Naive thymus-derived CD4-positive, alpha-beta T cell (primary cell): ENCODE measurements at regions not wholly inside any gene's neighbourhood (a gene's known extent, or its start where the extent isn't known, plus 50 kb on each side); places are given as distances from the start of the nearest gene placed in this dataset.

Experiments
- ATAC-seq: fragments of 150-1000 bp; cut with Tn5 transposase; 2 replicates; pipeline ENCODE4 v1.10.0; 2021; ENCODE audit warnings: mild to moderate bottlenecking, moderate library complexity
- CTCF ChIA-PET: fragments of 350-600 bp; sonication (Branson Sonifier 250); formaldehyde crosslinking; loops from one replicate; lab custom pipeline; 2021; ENCODE audit warnings: antibody characterized with exemption; lab: Charles Lee
- POLR2A ChIA-PET: fragments of 350-600 bp; sonication (Branson Sonifier 250); formaldehyde crosslinking; loops from one replicate; lab custom pipeline; 2021; ENCODE audit warnings: antibody characterized with exemption, inconsistent platforms; lab: Charles Lee
- DNase-seq, 9 donors: peaks; one replicate each; pipeline versions ENCODE4 v3.0.0 to v3.0.0-alpha.2; 2020 to 2022; ENCODE audit warnings: mixed read lengths in 1 of 9
- H3K27ac ChIP-seq: one replicate; pipeline ENCODE4 v1.7.0; 2013; ENCODE audit warnings: mild to moderate bottlenecking, low read depth, low read length, moderate library complexity
- H3K27me3 ChIP-seq, 2 donors: one replicate each; pipeline ENCODE4 v1.7.0; 2013; ENCODE audit warnings: low read length in 2 of 2, mild to moderate bottlenecking in 2 of 2, moderate library complexity in 2 of 2; ENCODE audit not compliant: control insufficient read depth in 2 of 2, insufficient read depth in 2 of 2
- H3K36me3 ChIP-seq, 3 experiments: 1 replicate in 2 of 3; 2 replicates in 1 of 3; pipeline ENCODE4 v1.7.0; 2013; ENCODE audit warnings: low read length in 3 of 3, mild to moderate bottlenecking in 3 of 3, moderate library complexity in 1 of 3; ENCODE audit not compliant: insufficient read depth in 3 of 3, control insufficient read depth in 2 of 3
- H3K4me1 ChIP-seq, 2 donors: one replicate each; pipeline ENCODE4 v1.7.0; 2013; ENCODE audit warnings: low read length in 2 of 2, mild to moderate bottlenecking in 2 of 2, moderate library complexity in 1 of 2; ENCODE audit not compliant: control insufficient read depth in 2 of 2, insufficient read depth in 2 of 2
- H3K4me3 ChIP-seq: 2 replicates; pipeline ENCODE4 v1.7.0; 2013; ENCODE audit warnings: mild to moderate bottlenecking, low read length
- H3K9me3 ChIP-seq, 3 experiments: 1 replicate in 2 of 3; 2 replicates in 1 of 3; pipeline ENCODE4 v1.7.0; 2013; ENCODE audit warnings: low read length in 3 of 3; ENCODE audit not compliant: control insufficient read depth in 2 of 3
- H3K27ac Mint-ChIP-seq, 9 donors: one replicate each; pipeline ENCODE4 v1.8.0; 2020 to 2022; ENCODE audit warnings: mixed read lengths in 9 of 9, mild to moderate bottlenecking in 8 of 9, moderate library complexity in 5 of 9, inconsistent platforms in 2 of 9
- H3K27me3 Mint-ChIP-seq, 5 donors: one replicate each; pipeline ENCODE4 v1.8.0; 2021 to 2022; ENCODE audit warnings: mixed read lengths in 5 of 5, mild to moderate bottlenecking in 1 of 5
- H3K36me3 Mint-ChIP-seq, 5 donors: one replicate each; pipeline ENCODE4 v1.8.0; 2020 to 2022; ENCODE audit warnings: mixed read lengths in 5 of 5, mild to moderate bottlenecking in 3 of 5, inconsistent platforms in 1 of 5
- H3K4me1 Mint-ChIP-seq, 7 donors: one replicate each; pipeline ENCODE4 v1.8.0; 2020 to 2022; ENCODE audit warnings: mixed read lengths in 7 of 7, mild to moderate bottlenecking in 3 of 7, inconsistent platforms in 1 of 7
- H3K4me3 Mint-ChIP-seq, 10 donors: one replicate each; pipeline ENCODE4 v1.8.0; 2020 to 2022; ENCODE audit warnings: mild to moderate bottlenecking in 10 of 10, mixed read lengths in 10 of 10, moderate library complexity in 6 of 10, inconsistent platforms in 2 of 10
- H3K9me3 Mint-ChIP-seq, 11 donors: one replicate each; pipeline ENCODE4 v1.8.0; 2020 to 2022; ENCODE audit warnings: mixed read lengths in 11 of 11, mild to moderate bottlenecking in 4 of 11, inconsistent platforms in 1 of 11, moderate library complexity in 1 of 11
- intact Hi-C, 2 donors: fragments of 100-400 bp; cut with micrococcal nuclease; formaldehyde crosslinking; loops; one replicate each; pipeline ENCODE4 v1.15.1; 2023

DNA sequence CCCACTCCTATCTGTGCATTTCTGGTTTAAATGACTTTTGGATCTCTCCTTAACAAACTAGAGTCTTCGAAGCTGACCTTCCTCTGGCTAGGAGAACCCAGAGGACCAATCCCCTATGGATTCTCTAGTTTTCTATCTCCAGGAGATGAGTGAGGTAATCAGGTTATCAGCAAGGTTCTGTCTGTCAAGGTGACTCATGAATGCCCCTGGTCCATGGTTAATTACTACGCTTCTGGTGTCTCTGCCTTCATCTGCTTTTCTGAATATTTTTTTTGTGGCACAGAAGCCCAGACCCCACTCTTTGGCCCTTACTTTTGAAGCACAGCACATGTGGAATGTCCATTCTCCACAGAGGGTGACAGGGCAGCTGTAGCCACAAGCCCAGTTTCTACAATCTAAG is 897.9 kb upstream of the KLHL29 start:
- POLR2A ChIA-PET: no interaction called here
- Histone ChIP-seq H3K27me3 (no peaks in the 10 kb centered on the region), H3K4me1 (no peaks in the 10 kb centered on the region), H3K4me3 (no peak overlapping the region), H3K27ac (no peak overlapping the region), H3K36me3 (no peaks in the 10 kb centered on the region), H3K9me3 (no peaks in the 10 kb centered on the region)
- intact Hi-C loops: no loop called here
- H3K4me3 Mint-ChIP-seq: no peak overlapping the region
- no peak overlapping the region for H3K27ac Mint-ChIP-seq
- no peaks in the 10 kb centered on the region for H3K4me1 Mint-ChIP-seq
- H3K36me3 Mint-ChIP-seq: peaks cover 0 to under 1% (median 0%) of the 10 kb centered on the region in 5 donors
- CTCF ChIA-PET: no interaction called here
- DNase-seq (no peak), ATAC-seq (no peak)
- H3K9me3 Mint-ChIP-seq: peaks cover 0 to 11% (median 3%) of the 10 kb centered on the region in 11 donors
- no peaks in the 10 kb centered on the region for H3K27me3 Mint-ChIP-seq

DNA sequence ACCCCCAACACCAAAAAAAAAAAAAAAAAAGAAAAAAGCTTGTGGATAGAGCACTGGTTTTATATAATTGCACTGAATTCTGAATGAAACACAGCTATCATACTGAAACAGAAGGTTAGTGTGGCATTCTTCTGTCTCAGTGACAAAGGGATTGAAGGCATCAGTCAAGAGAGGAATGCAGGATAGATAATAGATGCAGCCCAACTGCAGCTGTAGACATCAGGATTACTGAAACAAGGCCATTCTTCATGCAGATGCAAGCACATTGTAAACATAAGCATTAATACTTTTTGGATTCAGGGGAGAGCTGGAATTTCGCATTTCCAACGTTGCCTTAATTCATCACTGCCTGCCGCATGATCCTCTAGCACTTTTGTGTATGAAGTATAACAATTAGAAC is 897.4 kb upstream of the KLHL29 start:
- POLR2A ChIA-PET: no interaction called here
- CTCF ChIA-PET: no interaction called here
- Mint-ChIP-seq H3K27me3 (no peaks in the 10 kb centered on the region), H3K9me3 (peaks cover 0 to 13% (median 3%) of the 10 kb centered on the region in 11 donors), H3K36me3 (no peaks in the 10 kb centered on the region), H3K4me3 (no peak overlapping the region), H3K27ac (no peak overlapping the region), H3K4me1 (no peaks in the 10 kb centered on the region)
- Histone ChIP-seq H3K9me3 (no peaks in the 10 kb centered on the region), H3K4me1 (no peaks in the 10 kb centered on the region), H3K27ac (no peak overlapping the region), H3K36me3 (no peaks in the 10 kb centered on the region), H3K4me3 (no peak overlapping the region), H3K27me3 (no peaks in the 10 kb centered on the region)
- no peak for ATAC-seq
- intact Hi-C loops: no loop called here
- no peak for DNase-seq

- ATAC-seq (no peak), DNase-seq (no peak)
- H3K4me1 ChIP-seq: no peaks in the 10 kb centered on the region
- no peaks in the 10 kb centered on the region for H3K9me3 ChIP-seq
- no peaks in the 10 kb centered on the region for H3K27me3 ChIP-seq
- no peaks in the 10 kb centered on the region for H3K36me3 ChIP-seq
- Mint-ChIP-seq H3K27me3 (no peaks in the 10 kb centered on the region), H3K4me1 (no peaks in the 10 kb centered on the region), H3K9me3 (peaks cover 0 to 20% (median 3%) of the 10 kb centered on the region in 11 donors), H3K27ac (no peak overlapping the region), H3K36me3 (no peaks in the 10 kb centered on the region), H3K4me3 (no peak overlapping the region)
- intact Hi-C loops: no loop called here
- H3K27ac ChIP-seq: no peak overlapping the region
- no peak overlapping the region for H3K4me3 ChIP-seq
- ChIA-PET CTCF (no interaction called here), POLR2A (no interaction called here)
Measured at GRCh38 chr2:22491442-22491841, 893.5 kb upstream of the KLHL29 start.

DNA sequence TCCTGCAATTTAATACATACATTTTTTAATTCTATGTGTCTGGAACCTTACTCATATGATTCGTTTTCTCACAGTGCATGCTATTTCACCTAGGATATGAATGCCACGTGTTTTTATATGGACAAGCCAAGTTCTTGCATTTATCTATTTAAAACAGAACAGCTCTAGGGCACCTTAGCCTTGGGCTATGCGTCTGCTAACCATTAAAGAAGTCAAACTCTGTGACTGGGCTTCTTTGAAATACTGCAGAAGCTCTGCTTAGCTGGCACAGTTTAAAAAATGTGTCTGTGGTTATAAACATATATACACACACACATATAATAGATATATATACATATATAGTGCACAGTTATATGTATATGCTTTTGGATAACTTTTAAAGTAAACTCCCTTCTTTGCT is 890.8 kb upstream of the KLHL29 start:
- Mint-ChIP-seq H3K4me3 (no peak overlapping the region), H3K36me3 (no peaks in the 10 kb centered on the region), H3K27me3 (no peaks in the 10 kb centered on the region), H3K4me1 (no peaks in the 10 kb centered on the region), H3K27ac (no peak overlapping the region), H3K9me3 (peaks cover 0 to 27% (median 8%) of the 10 kb centered on the region in 11 donors)
- no peaks in the 10 kb centered on the region for H3K9me3 ChIP-seq
- ChIA-PET POLR2A (no interaction called here), CTCF (no interaction called here)
- H3K4me3 ChIP-seq: no peak overlapping the region
- DNase-seq: no peak
- no peaks in the 10 kb centered on the region for H3K4me1 ChIP-seq
- no peaks in the 10 kb centered on the region for H3K36me3 ChIP-seq
- H3K27ac ChIP-seq: no peak overlapping the region
- intact Hi-C loops: no loop called here
- no peak for ATAC-seq
- no peaks in the 10 kb centered on the region for H3K27me3 ChIP-seq

- no peak overlapping the region for H3K4me3 Mint-ChIP-seq
- H3K27ac Mint-ChIP-seq: no peak overlapping the region
- H3K4me3 ChIP-seq: no peak overlapping the region
- no peaks in the 10 kb centered on the region for H3K36me3 ChIP-seq
- H3K27ac ChIP-seq: no peak overlapping the region
- ATAC-seq (no peak), DNase-seq (no peak)
- H3K27me3 Mint-ChIP-seq: no peaks in the 10 kb centered on the region
- H3K4me1 Mint-ChIP-seq: no peaks in the 10 kb centered on the region
- CTCF ChIA-PET: no interaction called here
- intact Hi-C loops: no loop called here
- no peaks in the 10 kb centered on the region for H3K27me3 ChIP-seq
- POLR2A ChIA-PET: no interaction called here
- peaks cover 1 to 27% (median 10%) of the 10 kb centered on the region in 11 donors for H3K9me3 Mint-ChIP-seq
- no peaks in the 10 kb centered on the region for H3K36me3 Mint-ChIP-seq
- no peaks in the 10 kb centered on the region for H3K9me3 ChIP-seq
- H3K4me1 ChIP-seq: no peaks in the 10 kb centered on the region
Measured at GRCh38 chr2:22497064-22497463, 887.9 kb upstream of the KLHL29 start.

DNA sequence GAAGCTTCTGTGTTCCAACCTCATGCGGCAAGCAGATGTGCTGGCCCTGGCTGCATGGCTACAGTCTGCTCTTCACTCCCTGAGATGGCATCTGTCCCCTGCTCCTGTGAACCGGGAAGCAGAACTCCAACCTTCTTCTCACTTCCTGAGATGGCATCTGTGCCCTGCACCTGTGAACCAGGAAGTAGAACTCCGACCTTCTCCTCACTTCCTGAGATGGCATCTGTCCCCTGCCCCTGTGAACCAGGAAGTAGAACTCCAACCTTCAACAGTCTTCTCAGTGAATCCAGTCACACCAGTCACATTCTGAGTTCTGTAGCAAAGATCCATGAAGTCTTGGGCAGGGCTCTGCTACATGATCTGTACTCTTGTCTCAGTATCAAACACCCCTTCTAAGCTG is 887.2 kb upstream of the KLHL29 start:
- no peak for DNase-seq
- no peaks in the 10 kb centered on the region for H3K9me3 ChIP-seq
- Mint-ChIP-seq H3K27ac (no peak overlapping the region), H3K4me1 (no peaks in the 10 kb centered on the region), H3K4me3 (no peak overlapping the region), H3K36me3 (no peaks in the 10 kb centered on the region), H3K27me3 (no peaks in the 10 kb centered on the region), H3K9me3 (peaks cover 4 to 27% (median 10%) of the 10 kb centered on the region in 11 donors)
- no peaks in the 10 kb centered on the region for H3K36me3 ChIP-seq
- no peak overlapping the region for H3K27ac ChIP-seq
- H3K4me1 ChIP-seq: no peaks in the 10 kb centered on the region
- POLR2A ChIA-PET: no interaction called here
- ATAC-seq: no peak
- CTCF ChIA-PET: no interaction called here
- H3K4me3 ChIP-seq: no peak overlapping the region
- no peaks in the 10 kb centered on the region for H3K27me3 ChIP-seq
- intact Hi-C loops: no loop called here

GRCh38 chr2:22499082-22499839 is 885.7 kb upstream of the KLHL29 start:
- Mint-ChIP-seq H3K27me3 (no peaks in the 10 kb centered on the region), H3K4me1 (no peaks in the 10 kb centered on the region), H3K36me3 (no peaks in the 10 kb centered on the region)

More at GRCh38 chr2:22499082-22499839, 885.7 kb upstream of the KLHL29 start:
- H3K27ac Mint-ChIP-seq: no peak overlapping the region
- Histone ChIP-seq H3K9me3 (no peaks in the 10 kb centered on the region), H3K27me3 (no peaks in the 10 kb centered on the region), H3K36me3 (no peaks in the 10 kb centered on the region), H3K4me3 (no peak overlapping the region), H3K27ac (no peak overlapping the region), H3K4me1 (no peaks in the 10 kb centered on the region)
- intact Hi-C loops: no loop called here
- peaks cover 4 to 24% (median 10%) of the 10 kb centered on the region in 11 donors for H3K9me3 Mint-ChIP-seq
- POLR2A ChIA-PET: no interaction called here
- no peak for DNase-seq
- no peak overlapping the region for H3K4me3 Mint-ChIP-seq
- ATAC-seq: no peak
- CTCF ChIA-PET: no interaction called here
